Astrocyte of the spinal cord (primary cell): ENCODE measurements at regions not wholly inside any gene's neighbourhood (a gene's known extent, or its start where the extent isn't known, plus 50 kb on each side); places are given as distances from the start of the nearest gene placed in this dataset.

Experiments used
- DNase-seq: peaks from one replicate; pipeline ENCODE4 v3.0.0; 2011; ENCODE audit warnings: low read depth, low spot score
- H3K4me3 ChIP-seq: 2 replicates; pipeline ENCODE4 v1.5.1; 2011; ENCODE audit warnings: low read depth, mild to moderate bottlenecking, low read length, moderate library complexity
- in situ Hi-C: cut with HindIII; loops from 2 replicates; pipeline ENCODE4 v1.10.0; 2017; ENCODE audit warnings: low sequenced_read_pairs
- TF ChIP-seq, protein P1 (sequence below): IDR thresholded peaks from 2 replicates; pipeline ENCODE4 v1.5.1; 2012; ENCODE audit warnings: low read depth, mild to moderate bottlenecking, low read length, inconsistent platforms

DNA sequence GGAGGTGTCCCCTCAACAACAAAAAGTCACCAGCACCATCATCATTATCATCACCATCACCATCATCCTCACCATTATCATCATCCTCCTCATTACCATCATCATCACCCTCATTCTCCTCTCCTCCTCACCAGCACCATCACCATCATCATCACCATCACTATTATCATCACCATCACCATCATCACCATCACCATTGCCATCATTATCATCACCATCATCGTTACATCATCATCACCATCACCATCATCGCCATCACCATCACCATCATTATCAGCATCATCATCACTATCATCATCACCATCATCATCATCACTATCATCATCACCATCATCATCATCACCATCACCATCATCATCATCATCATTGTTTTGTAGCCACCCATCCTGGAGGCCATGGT lies 212.6 kb downstream of the MN1 start:
- in situ Hi-C loops = no loop called here
- TF ChIP-seq, protein P1, sequence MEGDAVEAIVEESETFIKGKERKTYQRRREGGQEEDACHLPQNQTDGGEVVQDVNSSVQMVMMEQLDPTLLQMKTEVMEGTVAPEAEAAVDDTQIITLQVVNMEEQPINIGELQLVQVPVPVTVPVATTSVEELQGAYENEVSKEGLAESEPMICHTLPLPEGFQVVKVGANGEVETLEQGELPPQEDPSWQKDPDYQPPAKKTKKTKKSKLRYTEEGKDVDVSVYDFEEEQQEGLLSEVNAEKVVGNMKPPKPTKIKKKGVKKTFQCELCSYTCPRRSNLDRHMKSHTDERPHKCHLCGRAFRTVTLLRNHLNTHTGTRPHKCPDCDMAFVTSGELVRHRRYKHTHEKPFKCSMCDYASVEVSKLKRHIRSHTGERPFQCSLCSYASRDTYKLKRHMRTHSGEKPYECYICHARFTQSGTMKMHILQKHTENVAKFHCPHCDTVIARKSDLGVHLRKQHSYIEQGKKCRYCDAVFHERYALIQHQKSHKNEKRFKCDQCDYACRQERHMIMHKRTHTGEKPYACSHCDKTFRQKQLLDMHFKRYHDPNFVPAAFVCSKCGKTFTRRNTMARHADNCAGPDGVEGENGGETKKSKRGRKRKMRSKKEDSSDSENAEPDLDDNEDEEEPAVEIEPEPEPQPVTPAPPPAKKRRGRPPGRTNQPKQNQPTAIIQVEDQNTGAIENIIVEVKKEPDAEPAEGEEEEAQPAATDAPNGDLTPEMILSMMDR = no peak
- H3K4me3 ChIP-seq = no peak overlapping the region
- no peak for DNase-seq

- TF ChIP-seq, protein P1 = no peak
- no peak overlapping the region for H3K4me3 ChIP-seq
- in situ Hi-C loops = no loop called here
- no peak for DNase-seq
These were observed 210.5 kb downstream of the MN1 start for GRCh38 chr22:27591060-27591459.

GRCh38 chr22:27593378-27593777 lies 208.2 kb downstream of the MN1 start:
- in situ Hi-C loops = no loop called here
- DNase-seq = no peak

GRCh38 chr22:27594020-27594419 lies 207.5 kb downstream of the MN1 start:
- no peak overlapping the region for H3K4me3 ChIP-seq
- DNase-seq = no peak
- in situ Hi-C loops = no loop called here
- TF ChIP-seq, protein P1 = no peak

More at GRCh38 chr22:27593378-27593777, 208.2 kb downstream of the MN1 start:
- TF ChIP-seq, protein P1 = no peak
- no peak overlapping the region for H3K4me3 ChIP-seq

DNA sequence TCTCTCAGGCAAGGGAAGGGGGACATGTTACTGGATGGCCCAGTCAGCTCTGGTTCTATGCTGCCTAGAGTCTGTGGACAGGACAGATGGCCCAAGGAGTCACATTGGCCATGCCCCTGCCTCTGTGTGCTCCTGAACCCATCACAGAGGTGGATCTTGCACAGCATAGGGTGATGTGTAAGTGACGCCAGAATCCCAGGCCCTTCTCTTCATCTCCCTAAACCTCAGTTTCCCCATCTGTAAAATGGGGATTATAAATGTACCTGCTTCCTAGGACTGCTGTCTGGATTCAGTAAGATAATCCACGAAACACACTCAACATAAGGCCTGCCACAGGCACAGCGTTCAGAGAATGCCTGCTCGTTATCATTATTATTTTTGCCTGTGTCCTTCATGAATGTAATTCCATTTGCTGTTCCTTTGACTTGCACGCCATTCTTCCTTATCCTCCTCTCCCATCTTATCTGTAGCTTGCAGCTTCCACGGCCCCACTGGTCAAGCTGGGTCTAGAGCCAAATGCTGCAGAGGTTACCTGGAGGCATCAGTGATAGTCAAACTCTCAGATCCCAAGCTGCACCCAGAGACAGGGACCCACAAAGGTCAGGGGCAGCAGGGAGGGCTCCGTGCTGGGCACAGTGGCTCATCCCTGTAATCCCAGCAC lies 207.0 kb downstream of the MN1 start:
- no peak for DNase-seq
- no peak overlapping the region for H3K4me3 ChIP-seq
- TF ChIP-seq, protein P1 = no peak
- in situ Hi-C loops = no loop called here

- in situ Hi-C loops = no loop called here
- DNase-seq = no peak
- TF ChIP-seq, protein P1 = no peak
- no peak overlapping the region for H3K4me3 ChIP-seq
These were observed 205.3 kb downstream of the MN1 start for GRCh38 chr22:27596133-27596870.
